ENCODE measurements at regions not wholly inside any gene's neighbourhood (a gene's known extent, or its start where the extent isn't known, plus 50 kb on each side); places are given as distances from the start of the nearest gene placed in this dataset.
"Not testable (repeated sequence)": the region's sequence is repeated elsewhere in the genome, so short reads cannot be mapped to it uniquely, and the experiment has no call there.

DNA sequence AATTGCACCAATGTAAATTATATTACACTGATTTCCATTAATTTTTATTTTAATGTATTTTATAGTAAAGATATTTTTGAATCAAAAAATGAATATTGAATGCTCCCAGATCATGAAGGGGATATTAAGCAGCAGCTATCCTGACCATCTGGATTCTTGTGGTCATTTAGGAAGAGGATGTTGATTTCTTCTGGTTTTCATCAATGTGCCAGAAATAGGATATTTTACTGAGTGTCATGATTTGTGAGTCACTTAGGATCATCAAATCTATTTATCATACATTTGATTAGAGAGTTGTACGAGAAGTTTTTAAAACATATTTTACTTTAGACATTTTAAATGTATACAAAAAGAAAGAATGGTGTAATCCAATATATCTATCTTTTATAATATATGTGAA lies 366.3 kb upstream of the CHRM2 start:
- Mint-ChIP-seq H3K9me3 (peaks cover 11% of the 10 kb centered on the region), H3K27me3 (ENCODE audit: low read depth) (no peaks in the 10 kb centered on the region), H3K27ac (no peak overlapping the region), H3K4me1 (ENCODE audit: low read depth) (no peaks in the 10 kb centered on the region), H3K36me3 (ENCODE audit: low read depth) (no peaks in the 10 kb centered on the region), H3K4me3 (ENCODE audit: low read depth) (no peak overlapping the region)
- intact Hi-C loops (cut with micrococcal nuclease): no loop called here
- no peak for DNase-seq (ENCODE audit: low spot score)

DNA sequence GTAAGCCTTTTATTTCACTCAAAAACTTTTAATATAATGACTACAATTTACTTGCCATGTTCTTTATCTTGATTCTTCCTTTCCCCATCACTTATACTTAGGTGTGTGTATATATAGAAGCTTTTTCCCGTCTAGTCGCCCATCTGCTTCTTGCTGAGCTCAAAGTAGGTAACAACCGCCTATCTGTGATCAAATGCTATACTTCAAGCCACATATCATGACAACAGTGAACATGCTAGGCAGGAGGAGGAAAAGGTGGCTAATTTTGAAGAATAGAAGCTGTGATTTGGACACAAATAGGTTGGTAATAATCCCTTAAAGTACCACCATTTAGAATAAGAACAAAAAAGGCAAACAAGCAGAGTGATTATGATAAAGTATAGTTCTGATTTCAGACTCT lies 367.3 kb upstream of the CHRM2 start:
- no peak for DNase-seq (ENCODE audit: low spot score)
- Mint-ChIP-seq H3K36me3 (ENCODE audit: low read depth) (no peaks in the 10 kb centered on the region), H3K27me3 (ENCODE audit: low read depth) (no peaks in the 10 kb centered on the region), H3K27ac (no peak overlapping the region), H3K9me3 (peaks cover 11% of the 10 kb centered on the region), H3K4me3 (ENCODE audit: low read depth) (no peak overlapping the region), H3K4me1 (ENCODE audit: low read depth) (no peaks in the 10 kb centered on the region)
- intact Hi-C loops (cut with micrococcal nuclease): no loop called here

GRCh38 chr7:136496551-136496950 lies 371.9 kb upstream of the CHRM2 start:
- Mint-ChIP-seq H3K27ac (no peak overlapping the region), H3K36me3 (ENCODE audit: low read depth) (no peaks in the 10 kb centered on the region), H3K9me3 (peaks cover 9% of the 10 kb centered on the region), H3K27me3 (ENCODE audit: low read depth) (no peaks in the 10 kb centered on the region), H3K4me1 (ENCODE audit: low read depth) (no peaks in the 10 kb centered on the region), H3K4me3 (ENCODE audit: low read depth) (no peak overlapping the region)
- DNase-seq (ENCODE audit: low spot score): no peak
- intact Hi-C loops (cut with micrococcal nuclease): no loop called here

GRCh38 chr7:136495081-136495480 lies 373.4 kb upstream of the CHRM2 start:
- Mint-ChIP-seq H3K4me1 (ENCODE audit: low read depth) (no peaks in the 10 kb centered on the region), H3K36me3 (ENCODE audit: low read depth) (no peaks in the 10 kb centered on the region)

DNA sequence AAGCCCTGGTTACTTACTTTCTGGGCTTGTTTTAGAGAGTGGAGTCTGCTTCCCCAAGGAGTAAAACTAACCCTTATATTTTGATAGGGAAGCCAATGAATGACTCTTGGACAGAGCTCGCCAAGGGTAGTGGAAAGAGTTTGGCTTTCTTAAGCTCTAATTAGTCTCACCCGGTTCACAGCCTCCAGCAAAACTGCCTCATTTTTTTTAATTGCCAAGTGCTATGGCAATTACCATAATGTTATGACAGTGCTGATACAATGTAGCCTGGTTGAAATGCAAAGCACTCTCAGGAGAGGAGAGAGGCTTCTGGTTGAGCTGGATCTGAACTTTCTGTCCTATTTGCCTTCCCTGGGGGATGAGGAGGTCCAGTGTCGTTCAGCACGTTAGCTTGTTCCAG lies 376.1 kb upstream of the CHRM2 start:
- Mint-ChIP-seq H3K36me3 (ENCODE audit: low read depth) (no peaks in the 10 kb centered on the region), H3K27ac (no peak overlapping the region), H3K27me3 (ENCODE audit: low read depth) (no peaks in the 10 kb centered on the region), H3K9me3 (peaks cover 5% of the 10 kb centered on the region), H3K4me1 (ENCODE audit: low read depth) (no peaks in the 10 kb centered on the region), H3K4me3 (ENCODE audit: low read depth) (no peak overlapping the region)
- intact Hi-C loops (cut with micrococcal nuclease): no loop called here
- no peak for DNase-seq (ENCODE audit: low spot score)

More at GRCh38 chr7:136495081-136495480, 373.4 kb upstream of the CHRM2 start:
- Mint-ChIP-seq H3K27me3 (ENCODE audit: low read depth) (no peaks in the 10 kb centered on the region), H3K4me3 (ENCODE audit: low read depth) (no peak overlapping the region), H3K27ac (no peak overlapping the region), H3K9me3 (peaks cover 9% of the 10 kb centered on the region)
- intact Hi-C loops (cut with micrococcal nuclease): no loop called here
- no peak for DNase-seq (ENCODE audit: low spot score)

GRCh38 chr7:136489808-136490207 lies 378.6 kb upstream of the CHRM2 start:
- Mint-ChIP-seq H3K9me3 (peaks cover 5% of the 10 kb centered on the region), H3K27me3 (ENCODE audit: low read depth) (no peaks in the 10 kb centered on the region), H3K4me1 (ENCODE audit: low read depth) (no peaks in the 10 kb centered on the region), H3K4me3 (ENCODE audit: low read depth) (no peak overlapping the region), H3K36me3 (ENCODE audit: low read depth) (no peaks in the 10 kb centered on the region), H3K27ac (no peak overlapping the region)
- intact Hi-C loops (cut with micrococcal nuclease): no loop called here
- no peak for DNase-seq (ENCODE audit: low spot score)

DNA sequence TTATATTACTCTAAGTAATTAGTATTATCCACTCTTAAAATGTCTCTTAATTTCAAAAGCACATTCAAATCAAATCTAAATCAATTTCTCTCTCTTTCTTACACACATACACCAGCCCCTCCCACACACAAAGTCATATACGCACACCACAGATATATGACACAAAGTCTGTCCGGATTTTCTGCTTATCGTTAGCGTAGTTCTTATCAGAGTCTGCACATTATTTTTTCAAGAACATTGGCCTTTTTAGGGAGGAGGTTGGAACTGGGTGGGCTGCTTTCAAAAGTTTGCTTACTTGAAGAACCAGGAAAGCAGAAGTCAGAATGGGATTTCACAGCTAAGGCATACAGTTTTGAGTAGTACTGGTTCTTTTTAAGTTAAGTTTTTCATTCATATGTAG lies 387.6 kb upstream of the CHRM2 start:
- Mint-ChIP-seq H3K9me3 (peaks cover 13% of the 10 kb centered on the region), H3K36me3 (ENCODE audit: low read depth) (no peaks in the 10 kb centered on the region), H3K27me3 (ENCODE audit: low read depth) (no peaks in the 10 kb centered on the region), H3K4me1 (ENCODE audit: low read depth) (no peaks in the 10 kb centered on the region), H3K27ac (no peak overlapping the region), H3K4me3 (ENCODE audit: low read depth) (no peak overlapping the region)
- no peak for DNase-seq (ENCODE audit: low spot score)
- intact Hi-C loops (cut with micrococcal nuclease): no loop called here

- no peaks in the 10 kb centered on the region for H3K4me1 Mint-ChIP-seq (ENCODE audit: low read depth)
- no peak overlapping the region for H3K27ac Mint-ChIP-seq
- no peaks in the 10 kb centered on the region for H3K27me3 Mint-ChIP-seq (ENCODE audit: low read depth)
- DNase-seq (ENCODE audit: low spot score): no peak
- intact Hi-C loops (cut with micrococcal nuclease): no loop called here
- peaks cover 13% of the 10 kb centered on the region for H3K9me3 Mint-ChIP-seq
- H3K4me3 Mint-ChIP-seq (ENCODE audit: low read depth): no peak overlapping the region
- H3K36me3 Mint-ChIP-seq (ENCODE audit: low read depth): no peaks in the 10 kb centered on the region
Measured at GRCh38 chr7:136479922-136480321, 388.5 kb upstream of the CHRM2 start.

DNA sequence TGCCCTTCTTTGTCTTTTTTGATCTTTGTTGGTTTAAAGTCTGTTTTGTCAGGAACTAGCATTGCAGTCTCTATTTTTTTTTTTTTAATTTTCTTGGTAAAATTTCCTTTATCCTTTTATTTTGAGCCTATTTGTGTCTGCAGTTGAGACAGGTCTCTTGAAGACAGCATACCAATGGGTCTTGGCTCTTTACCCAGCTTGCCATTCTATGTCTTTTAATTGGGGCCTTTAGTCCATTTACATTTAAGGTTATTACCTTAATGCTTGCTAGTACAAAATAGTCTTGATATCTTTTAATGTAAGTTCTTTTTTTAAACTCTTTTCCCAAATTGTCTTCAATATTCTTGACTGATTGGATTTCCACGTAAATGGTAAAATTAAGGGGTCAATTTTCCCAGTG lies 398.3 kb upstream of the CHRM2 start:
- intact Hi-C loops (cut with micrococcal nuclease): no loop called here
- H3K9me3 Mint-ChIP-seq: peaks cover 46% of the 10 kb centered on the region
- no peaks in the 10 kb centered on the region for H3K4me1 Mint-ChIP-seq (ENCODE audit: low read depth)
- DNase-seq (ENCODE audit: low spot score): no peak
- H3K27me3 Mint-ChIP-seq (ENCODE audit: low read depth): no peaks in the 10 kb centered on the region
- H3K27ac Mint-ChIP-seq: no peak overlapping the region
- no peaks in the 10 kb centered on the region for H3K36me3 Mint-ChIP-seq (ENCODE audit: low read depth)
- no peak overlapping the region for H3K4me3 Mint-ChIP-seq (ENCODE audit: low read depth)

- H3K4me1 Mint-ChIP-seq (ENCODE audit: low read depth): no peaks in the 10 kb centered on the region
- peaks cover 37% of the 10 kb centered on the region for H3K9me3 Mint-ChIP-seq
- H3K27me3 Mint-ChIP-seq (ENCODE audit: low read depth): no peaks in the 10 kb centered on the region
- no peak for DNase-seq (ENCODE audit: low spot score)
- no peaks in the 10 kb centered on the region for H3K36me3 Mint-ChIP-seq (ENCODE audit: low read depth)
- intact Hi-C loops (cut with micrococcal nuclease): no loop called here
- no peak overlapping the region for H3K4me3 Mint-ChIP-seq (ENCODE audit: low read depth)
- no peak overlapping the region for H3K27ac Mint-ChIP-seq
Measured at GRCh38 chr7:136452949-136453348, 415.5 kb upstream of the CHRM2 start.

- Mint-ChIP-seq H3K36me3 (ENCODE audit: low read depth) (no peaks in the 10 kb centered on the region), H3K4me3 (ENCODE audit: low read depth) (no peak overlapping the region), H3K9me3 (peaks cover 19% of the 10 kb centered on the region), H3K27ac (no peak overlapping the region), H3K27me3 (ENCODE audit: low read depth) (no peaks in the 10 kb centered on the region), H3K4me1 (ENCODE audit: low read depth) (no peaks in the 10 kb centered on the region)
- no peak for DNase-seq (ENCODE audit: low spot score)
- intact Hi-C loops (cut with micrococcal nuclease): no loop called here
Measured at GRCh38 chr7:136446751-136447150, 421.7 kb upstream of the CHRM2 start.

GRCh38 chr7:136441835-136442234 lies 426.6 kb upstream of the CHRM2 start:
- Mint-ChIP-seq H3K27ac (no peak overlapping the region), H3K9me3 (peaks cover 37% of the 10 kb centered on the region)

DNA sequence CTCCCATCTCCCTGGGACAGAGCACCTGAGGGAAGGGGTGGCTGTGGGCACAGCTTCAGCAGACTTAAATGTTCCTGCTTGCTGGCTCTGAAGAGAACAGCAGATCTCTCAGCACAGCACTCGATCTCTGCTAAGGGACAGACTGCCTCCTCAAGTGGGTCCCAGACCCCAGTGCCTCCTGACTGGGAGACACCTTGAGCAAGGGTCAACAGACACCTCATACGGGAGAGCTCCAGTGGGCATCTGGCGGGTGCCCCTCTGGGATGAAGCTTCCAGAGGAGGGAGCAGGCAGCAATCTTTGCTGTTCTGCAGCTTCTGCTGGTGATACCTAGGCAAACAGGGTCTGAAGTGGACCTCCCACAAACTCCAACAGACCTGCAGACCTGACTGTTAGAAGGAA lies 436.7 kb upstream of the CHRM2 start:
- H3K4me3 Mint-ChIP-seq (ENCODE audit: low read depth); H3K36me3 Mint-ChIP-seq (ENCODE audit: low read depth); intact Hi-C loops (cut with micrococcal nuclease); H3K27me3 Mint-ChIP-seq (ENCODE audit: low read depth); H3K9me3 Mint-ChIP-seq; DNase-seq (ENCODE audit: low spot score); H3K27ac Mint-ChIP-seq; H3K4me1 Mint-ChIP-seq (ENCODE audit: low read depth): not testable (repeated sequence)

More at GRCh38 chr7:136441835-136442234, 426.6 kb upstream of the CHRM2 start:
- no peaks in the 10 kb centered on the region for H3K4me1 Mint-ChIP-seq (ENCODE audit: low read depth)
- H3K4me3 Mint-ChIP-seq (ENCODE audit: low read depth): no peak overlapping the region
- H3K27me3 Mint-ChIP-seq (ENCODE audit: low read depth): no peaks in the 10 kb centered on the region
- intact Hi-C loops (cut with micrococcal nuclease): no loop called here
- H3K36me3 Mint-ChIP-seq (ENCODE audit: low read depth): no peaks in the 10 kb centered on the region
- no peak for DNase-seq (ENCODE audit: low spot score)

DNA sequence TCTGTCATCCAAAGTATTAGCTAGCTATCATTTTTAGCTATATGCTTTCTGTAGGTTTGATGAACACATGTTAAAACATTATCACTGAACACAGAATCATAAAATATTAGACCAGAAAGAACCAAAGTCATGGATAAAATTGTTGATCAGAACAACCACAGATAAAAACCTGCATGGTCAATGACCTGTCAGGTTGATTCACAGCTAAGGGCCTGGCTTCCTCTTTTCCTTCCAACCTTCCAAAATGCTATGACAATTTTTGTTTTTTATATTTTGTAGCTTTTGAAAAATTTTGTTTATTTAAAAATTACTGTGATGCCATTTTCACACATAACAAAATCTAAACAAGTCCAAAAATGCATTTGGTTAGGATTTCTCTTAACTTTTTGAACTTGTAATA lies 444.4 kb upstream of the CHRM2 start:
- intact Hi-C loops (cut with micrococcal nuclease): no loop called here
- Mint-ChIP-seq H3K4me3 (ENCODE audit: low read depth) (no peak overlapping the region), H3K36me3 (ENCODE audit: low read depth) (no peaks in the 10 kb centered on the region), H3K27me3 (ENCODE audit: low read depth) (no peaks in the 10 kb centered on the region), H3K4me1 (ENCODE audit: low read depth) (no peaks in the 10 kb centered on the region), H3K9me3 (peaks cover 14% of the 10 kb centered on the region), H3K27ac (no peak overlapping the region)
- DNase-seq (ENCODE audit: low spot score): no peak

All from activated T-helper 2 cell treated with anti-CD3 and anti-CD28 coated beads, Interferon-gamma antibody, Interleukin-2, Interleukin-4, amounts not matched to agents 10 μg/mL and 5 μg/mL and 100 μg/mL, durations not matched to agents 14 hours and 24 hours and 36 hours (primary cell).